ENCODE measurements at regions not wholly inside any gene's neighbourhood (a gene's known extent, or its start where the extent isn't known, plus 50 kb on each side); places are given as distances from the start of the nearest gene placed in this dataset.

DNA sequence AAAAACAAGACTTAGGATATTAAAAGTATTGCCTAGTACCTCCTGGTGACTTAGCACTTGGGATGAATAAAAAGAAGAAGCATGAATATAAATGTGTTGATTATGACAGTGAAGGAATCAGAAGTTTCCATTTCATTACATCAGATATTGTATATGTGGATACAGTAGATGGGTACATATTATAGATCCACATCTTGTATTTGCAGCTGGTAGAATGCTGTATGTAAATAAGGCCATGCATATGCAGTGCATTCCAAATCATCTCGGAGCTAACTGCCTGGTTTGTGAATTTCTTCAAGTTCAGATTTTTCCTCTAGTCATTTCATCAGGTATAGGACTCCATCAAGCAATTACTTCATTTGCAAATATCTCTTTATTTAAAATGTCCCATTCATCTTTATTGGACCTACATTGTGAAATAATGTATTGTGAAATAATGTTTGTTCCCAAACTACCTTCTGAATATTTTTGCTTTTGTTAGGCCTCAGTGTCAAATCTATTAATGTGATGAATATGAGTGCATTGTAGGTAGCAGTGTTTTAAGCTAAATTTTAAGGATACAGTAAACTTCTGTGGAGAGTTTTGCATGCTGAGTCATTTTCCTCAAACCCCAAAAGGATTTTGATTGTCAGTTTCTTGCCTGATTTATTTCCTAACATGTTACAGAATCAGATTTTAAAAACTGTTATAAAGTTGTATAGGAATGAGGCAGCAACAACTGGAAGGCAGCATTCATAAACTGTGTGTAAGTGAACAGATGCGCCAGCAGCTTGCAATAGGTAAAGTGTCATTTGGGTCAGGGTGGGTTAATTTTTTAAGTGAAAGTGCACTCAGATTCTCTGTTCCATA, 370.8 kb upstream of the RIOK2 start:
- TF ChIP-seq GATA2 (IDR thresholded peaks at IDR 0.05; ENCODE audit: low read depth, low read length) (no peak), GATA3 (IDR thresholded peaks at IDR 0.05; ENCODE audit: low read depth, low read length) (no peak)

DNA sequence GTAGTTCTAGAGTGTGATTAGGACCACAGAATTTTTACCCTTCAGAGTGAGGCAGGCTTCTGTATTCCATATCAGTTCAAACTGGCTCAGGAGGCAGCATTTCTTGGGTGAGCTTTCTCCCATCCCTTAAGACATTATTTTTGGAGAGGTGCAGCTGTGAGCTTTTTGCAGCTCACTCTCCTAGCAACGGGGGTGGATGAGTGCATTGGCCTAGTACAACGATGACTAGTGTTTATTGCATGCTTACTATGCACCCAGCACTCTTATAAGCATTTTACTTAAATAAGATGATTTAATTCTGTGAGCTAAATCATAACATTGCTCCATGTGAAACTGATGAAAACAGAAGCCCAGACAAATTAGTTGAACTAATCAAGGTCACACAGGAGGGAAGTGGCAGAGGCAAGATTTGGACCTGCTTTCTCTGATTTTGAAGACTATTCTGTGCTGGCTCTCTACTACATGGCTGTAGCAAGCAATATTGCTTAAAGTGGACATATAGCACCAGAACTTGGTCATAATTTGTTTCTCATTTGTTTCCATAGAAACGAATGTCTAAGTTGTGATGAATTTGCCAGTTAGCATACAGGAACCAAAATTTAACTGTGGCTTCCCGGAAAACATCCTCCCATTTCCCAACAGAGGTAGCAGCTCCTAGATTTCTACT, 372.1 kb upstream of the RIOK2 start:
- TF ChIP-seq GATA2 (IDR thresholded peaks at IDR 0.05; ENCODE audit: low read depth, low read length) = no peak
- TF ChIP-seq GATA3 (IDR thresholded peaks at IDR 0.05; ENCODE audit: low read depth, low read length) = no peak

DNA sequence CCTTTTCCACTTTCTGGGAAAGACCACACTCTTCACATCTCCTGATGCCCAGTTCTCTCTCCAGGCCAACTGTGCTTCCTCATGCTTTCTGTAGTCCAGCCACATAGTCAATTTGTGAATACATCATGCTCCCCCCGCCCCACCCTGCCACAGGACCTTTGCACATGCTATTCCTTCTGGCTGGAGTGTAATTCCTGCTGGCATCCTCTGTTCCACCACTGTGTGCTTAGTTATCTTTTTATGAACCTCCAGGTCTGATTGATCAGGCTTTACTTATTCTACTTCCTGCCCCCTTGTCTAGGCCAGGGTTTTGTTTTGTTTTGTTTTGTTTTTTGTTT, 372.6 kb upstream of the RIOK2 start:
- TF ChIP-seq GATA3 (IDR thresholded peaks at IDR 0.05; ENCODE audit: low read depth, low read length) (no peak), GATA2 (IDR thresholded peaks at IDR 0.05; ENCODE audit: low read depth, low read length) (no peak)

DNA sequence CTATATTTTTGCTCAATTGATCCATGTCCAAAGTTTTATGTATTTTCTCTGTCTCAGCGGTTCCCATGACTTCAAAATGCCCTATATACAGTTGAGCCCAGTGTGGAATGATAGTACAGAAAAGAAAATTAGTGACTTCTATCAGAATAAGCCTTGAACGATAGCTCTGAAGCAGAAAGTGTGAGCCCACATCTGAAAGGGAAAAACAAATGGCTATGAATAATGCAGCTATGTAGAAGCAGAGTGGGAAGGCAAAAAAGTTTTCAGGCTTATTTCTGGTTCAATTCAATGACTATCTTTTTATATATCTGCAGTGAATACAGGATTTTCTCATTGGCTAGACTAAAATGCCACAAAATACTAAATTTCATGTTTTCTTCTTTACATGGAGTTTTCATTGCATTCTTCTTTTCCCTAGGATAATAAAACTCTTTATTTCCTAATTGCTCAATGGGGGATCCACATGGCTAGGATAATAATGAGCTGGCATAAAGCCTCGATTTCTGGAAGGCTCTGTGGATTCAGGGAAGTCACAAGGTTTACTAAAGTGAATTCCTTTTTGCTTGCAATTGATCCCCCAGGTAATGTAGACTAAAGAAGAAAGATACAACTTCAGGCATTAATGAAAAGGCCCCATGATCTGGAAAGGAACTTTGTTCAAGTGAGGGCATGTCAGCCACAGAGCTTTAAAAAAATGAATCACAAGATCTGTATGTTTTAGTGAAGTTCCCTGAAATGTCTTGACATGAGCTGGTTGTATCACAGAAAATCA, 377.0 kb upstream of the RIOK2 start:
- TF ChIP-seq GATA3 (IDR thresholded peaks at IDR 0.05; ENCODE audit: low read depth, low read length) (no peak), GATA2 (IDR thresholded peaks at IDR 0.05; ENCODE audit: low read depth, low read length) (no peak)

DNA sequence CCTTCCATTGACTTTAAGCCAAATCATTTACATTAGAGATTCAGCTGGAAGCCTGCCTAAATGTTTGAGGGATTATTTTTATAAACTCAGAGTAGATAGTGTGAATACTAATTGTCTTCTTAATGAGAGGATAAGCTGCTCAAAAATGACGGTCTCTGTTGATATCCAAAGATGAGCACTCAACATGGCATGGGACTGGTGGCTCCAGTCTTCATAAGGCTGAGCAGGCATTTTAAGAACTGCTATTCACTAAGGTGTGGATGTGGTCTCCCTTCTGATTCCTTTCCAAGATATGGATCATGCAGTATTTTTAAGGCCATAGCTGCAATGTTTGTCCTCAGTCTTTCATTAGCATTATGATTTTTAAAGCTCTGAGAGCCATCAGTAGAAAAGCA, 377.5 kb upstream of the RIOK2 start:
- TF ChIP-seq GATA3 (IDR thresholded peaks at IDR 0.05; ENCODE audit: low read depth, low read length) = no peak
- no peak for TF ChIP-seq GATA2 (IDR thresholded peaks at IDR 0.05; ENCODE audit: low read depth, low read length)

DNA sequence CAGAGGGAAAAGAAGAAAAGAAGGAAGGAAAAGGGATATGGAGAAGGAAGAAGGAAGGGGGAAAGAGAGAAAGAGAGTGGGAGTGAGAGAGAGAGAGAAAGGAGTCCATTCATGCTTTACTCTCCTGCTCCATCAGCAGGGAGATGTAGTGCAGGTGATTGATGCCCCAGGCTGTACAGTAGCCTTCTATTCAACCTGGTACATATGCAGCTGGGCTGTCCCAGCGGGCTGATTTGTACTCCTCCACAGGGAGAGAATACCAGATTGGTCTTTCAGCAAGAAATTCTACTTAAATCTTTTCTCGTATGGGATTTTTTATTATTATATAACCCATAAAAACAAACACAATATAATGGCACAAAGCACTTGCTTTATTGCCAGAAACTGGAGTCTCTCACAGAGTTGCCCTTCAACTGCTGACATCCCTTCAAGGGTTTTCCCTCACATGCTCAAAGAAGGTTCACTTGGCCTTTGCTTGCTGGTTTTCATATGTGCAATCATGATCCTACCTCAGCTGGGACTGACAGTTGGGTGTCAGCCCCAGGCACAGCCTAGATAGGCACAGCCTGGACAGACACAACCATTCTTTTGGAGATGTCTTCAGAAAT, 380.1 kb upstream of the RIOK2 start:
- TF ChIP-seq GATA2 (IDR thresholded peaks at IDR 0.05; ENCODE audit: low read depth, low read length) = no peak
- no peak for TF ChIP-seq GATA3 (IDR thresholded peaks at IDR 0.05; ENCODE audit: low read depth, low read length)

DNA sequence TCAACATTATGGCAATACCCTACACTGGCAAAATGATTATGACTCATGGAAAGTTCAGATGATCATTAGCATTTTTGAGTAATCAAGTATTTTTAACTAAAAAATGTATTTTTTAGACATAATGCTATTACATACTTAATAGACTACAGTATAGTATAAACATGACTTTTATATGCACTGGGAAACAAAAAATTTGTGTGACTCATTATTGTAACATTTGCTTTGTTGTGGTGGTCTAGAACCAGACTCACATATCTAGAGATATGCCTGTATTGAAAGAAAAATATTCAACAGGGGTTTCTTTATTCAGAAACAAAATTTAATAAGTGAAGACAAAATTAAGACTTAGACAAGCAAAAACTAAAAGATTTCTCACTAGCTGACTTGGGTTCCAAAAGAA, 385.3 kb upstream of the RIOK2 start:
- TF ChIP-seq GATA2 (IDR thresholded peaks at IDR 0.05; ENCODE audit: low read depth, low read length) = no peak
- TF ChIP-seq GATA3 (IDR thresholded peaks at IDR 0.05; ENCODE audit: low read depth, low read length) = no peak

DNA sequence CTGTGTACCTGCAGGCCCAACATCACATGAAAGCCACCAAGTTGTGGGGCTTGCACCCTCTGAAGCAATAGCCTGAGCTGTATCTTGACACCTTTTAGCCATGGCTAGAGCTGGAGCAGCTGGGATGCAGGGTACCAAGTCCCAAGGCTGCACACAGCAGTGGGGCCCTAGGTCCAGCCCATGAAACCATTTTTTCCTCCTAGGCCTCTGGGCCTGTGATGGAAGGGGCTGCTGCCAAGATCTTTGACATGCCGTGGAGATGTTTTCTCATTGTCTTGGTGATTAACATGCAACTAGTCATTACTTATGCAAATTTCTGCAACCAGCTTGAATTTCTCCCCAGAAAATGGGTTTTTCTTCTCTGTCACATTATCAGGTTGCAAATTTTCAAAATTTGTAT, 387.2 kb upstream of the RIOK2 start:
- TF ChIP-seq GATA3 (IDR thresholded peaks at IDR 0.05; ENCODE audit: low read depth, low read length) = no peak
- TF ChIP-seq GATA2 (IDR thresholded peaks at IDR 0.05; ENCODE audit: low read depth, low read length) = no peak

DNA sequence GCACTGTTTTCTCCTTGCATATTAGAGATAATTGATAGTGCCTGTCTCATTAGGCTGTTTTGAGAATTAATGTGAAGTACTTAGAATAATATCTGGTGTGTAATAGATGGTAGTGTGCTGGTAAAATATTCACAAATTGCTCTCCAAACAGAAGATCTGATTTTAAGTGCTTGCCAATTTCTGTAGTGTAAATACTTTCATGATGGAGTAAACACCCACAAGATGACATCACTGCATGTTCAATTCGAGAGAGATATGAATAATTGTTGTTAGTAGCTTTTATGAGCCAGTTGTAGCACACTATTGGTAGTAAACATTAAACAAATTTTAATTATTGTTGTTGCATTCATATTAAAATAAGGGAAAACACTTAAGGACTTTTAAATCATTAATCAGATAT, 392.3 kb upstream of the RIOK2 start:
- no peak for TF ChIP-seq GATA2 (IDR thresholded peaks at IDR 0.05; ENCODE audit: low read depth, low read length)
- TF ChIP-seq GATA3 (IDR thresholded peaks at IDR 0.05; ENCODE audit: low read depth, low read length) = no peak

DNA sequence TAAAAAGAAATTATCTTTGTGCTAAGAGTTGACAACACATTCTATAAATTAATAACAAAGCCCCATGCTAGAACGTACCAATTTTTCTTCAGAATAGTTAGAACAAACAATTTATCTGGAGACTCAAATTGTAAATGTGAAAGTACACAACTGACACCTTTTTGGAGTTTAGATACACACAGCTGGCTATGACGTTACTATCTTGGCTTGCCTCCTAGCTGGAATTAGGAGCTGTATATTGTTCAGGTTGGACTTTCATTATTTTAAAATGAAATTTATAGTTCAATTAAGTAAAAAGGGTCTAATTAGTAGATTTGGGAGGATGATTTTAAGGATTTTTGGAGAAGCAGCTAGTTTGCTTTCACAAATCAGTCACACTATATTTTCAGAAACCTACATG, 393.9 kb upstream of the RIOK2 start:
- TF ChIP-seq GATA2 (IDR thresholded peaks at IDR 0.05; ENCODE audit: low read depth, low read length) (no peak), GATA3 (IDR thresholded peaks at IDR 0.05; ENCODE audit: low read depth, low read length) (no peak)

DNA sequence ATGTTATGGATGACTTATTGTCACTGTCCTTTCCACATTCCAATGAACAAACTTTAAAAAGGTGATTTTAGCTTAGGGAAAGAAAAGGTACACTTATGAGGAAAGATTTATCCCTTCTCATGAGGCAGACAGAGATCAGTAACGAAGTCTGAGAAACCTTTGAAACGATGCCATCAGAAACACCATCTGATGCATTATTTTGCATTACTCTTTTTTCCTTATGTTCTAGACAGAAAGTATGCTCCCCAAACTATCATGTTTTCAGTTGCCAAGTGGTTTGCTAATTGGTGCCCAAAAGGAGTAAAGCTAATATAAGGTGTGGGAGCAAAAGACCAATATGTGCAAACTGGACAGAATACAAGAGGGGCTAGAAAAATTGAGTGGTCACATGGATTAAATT, 397.7 kb upstream of the RIOK2 start:
- TF ChIP-seq GATA3 (IDR thresholded peaks at IDR 0.05; ENCODE audit: low read depth, low read length) (no peak), GATA2 (IDR thresholded peaks at IDR 0.05; ENCODE audit: low read depth, low read length) (no peak)

DNA sequence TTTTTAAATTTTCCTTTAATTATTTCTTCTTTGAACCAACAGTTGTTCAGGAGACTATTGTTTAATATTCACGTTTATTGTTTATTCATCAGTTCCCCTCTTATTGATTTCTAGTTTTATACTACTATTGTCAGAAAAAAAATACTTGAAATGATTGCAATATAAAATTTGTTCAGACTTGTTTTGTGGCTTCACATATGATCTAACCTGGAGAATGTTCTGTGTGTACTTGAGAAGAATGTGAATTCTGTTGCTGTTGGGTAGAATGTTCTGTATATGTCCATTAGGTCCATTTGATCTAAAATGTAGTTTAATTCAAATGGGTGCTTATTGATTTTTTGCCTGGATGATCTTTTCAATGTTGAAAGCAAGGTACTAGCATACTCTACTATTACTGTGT, 408.7 kb upstream of the RIOK2 start:
- TF ChIP-seq GATA2 (IDR thresholded peaks at IDR 0.05; ENCODE audit: low read depth, low read length) = no peak

DNA sequence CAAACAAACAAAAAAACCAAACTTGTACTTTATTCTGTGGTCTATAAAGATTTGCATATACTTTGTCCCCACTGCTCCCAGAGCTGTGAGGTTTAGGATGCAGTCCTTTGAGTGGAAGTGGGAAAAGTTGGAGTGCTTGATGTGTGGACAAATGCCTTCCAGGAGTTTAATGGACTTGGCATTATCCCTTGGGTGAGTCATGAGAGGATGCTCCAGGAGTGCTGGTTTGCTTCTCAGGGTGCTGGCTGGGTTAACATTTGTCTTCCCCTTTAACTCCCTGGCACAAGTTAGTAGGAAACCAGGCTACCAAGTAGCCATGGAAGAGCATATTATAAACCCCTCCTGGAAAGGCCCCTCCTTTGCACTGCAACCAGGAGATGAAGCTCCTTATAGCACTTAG, 417.4 kb upstream of the RIOK2 start:
- TF ChIP-seq GATA2 (IDR thresholded peaks at IDR 0.05; ENCODE audit: low read depth, low read length) = no peak
- no peak for TF ChIP-seq GATA3 (IDR thresholded peaks at IDR 0.05; ENCODE audit: low read depth, low read length)

DNA sequence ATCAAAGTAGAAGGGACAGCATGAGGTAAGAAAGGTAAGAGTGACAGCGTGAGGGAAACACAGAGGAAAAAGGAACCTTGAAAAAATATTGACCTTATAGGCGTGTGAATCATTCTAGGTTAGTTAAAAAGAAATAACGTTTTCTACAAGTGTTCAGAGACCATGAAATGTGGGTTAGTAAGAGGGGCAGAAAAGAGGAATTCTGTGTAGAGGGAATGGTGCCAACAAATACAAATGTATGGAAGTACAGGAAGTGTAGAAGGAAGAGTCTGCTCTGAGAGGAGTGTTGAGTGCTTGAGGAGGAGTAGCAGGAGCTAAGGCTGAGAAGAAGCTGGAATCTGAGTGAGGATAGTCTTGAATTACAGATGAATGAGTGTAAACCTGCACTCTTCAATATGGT, 418.6 kb upstream of the RIOK2 start:
- TF ChIP-seq GATA3 (IDR thresholded peaks at IDR 0.05; ENCODE audit: low read depth, low read length) = no peak
- TF ChIP-seq GATA2 (IDR thresholded peaks at IDR 0.05; ENCODE audit: low read depth, low read length) = no peak

All from SH-SY5Y (cell line).